Retina (tissue), 1 donor: ENCODE measurements at regions not wholly inside any gene's neighbourhood (a gene's known extent, or its start where the extent isn't known, plus 50 kb on each side); places are given as distances from the start of the nearest gene placed in this dataset.

Source experiments
- DNase-seq: peaks from one replicate; pipeline ENCODE4 v3.0.0-alpha.2; 2016

DNA sequence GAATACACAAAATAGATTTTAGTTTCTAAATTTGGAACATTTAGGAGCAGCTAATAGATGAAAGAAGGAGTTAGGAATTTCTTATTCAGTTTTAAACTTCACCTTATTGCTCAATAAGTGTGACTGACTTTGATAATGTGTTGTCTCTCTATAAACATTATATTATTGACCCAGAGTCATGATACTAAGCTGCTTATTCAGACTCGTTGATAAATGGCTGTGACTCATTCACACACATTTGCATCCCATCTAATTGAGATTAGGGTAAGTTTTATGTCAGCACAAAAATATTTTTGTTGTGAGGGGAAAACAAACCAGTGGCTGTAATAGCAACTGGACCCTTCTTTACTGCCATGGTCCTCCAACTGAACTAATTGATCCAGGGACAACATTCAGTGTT, 137.6 kb downstream of the GOLIM4 start:
- DNase-seq: no peak

GRCh38 chr3:167952969-167953368, 142.8 kb downstream of the GOLIM4 start:
- DNase-seq: no peak

DNA sequence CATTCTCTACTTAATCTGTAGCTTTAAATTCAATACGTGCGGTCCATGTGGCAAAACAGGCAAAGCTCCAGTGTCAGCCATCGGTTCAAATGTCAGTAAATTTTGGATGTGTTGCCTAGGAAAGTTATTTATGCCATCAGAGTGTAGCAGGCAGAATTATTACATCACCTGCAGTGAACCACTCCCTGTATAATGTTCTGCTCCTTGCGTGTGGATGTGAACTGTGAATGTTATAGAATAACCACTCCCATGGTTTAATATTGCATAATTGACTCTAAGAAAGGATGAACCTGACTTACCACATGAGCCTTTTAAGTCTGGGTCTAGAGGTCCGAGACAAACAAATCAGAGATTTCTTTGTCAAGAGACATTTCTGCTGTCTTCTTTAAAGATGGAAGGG, 145.5 kb downstream of the GOLIM4 start:
- DNase-seq: no peak

GRCh38 chr3:167941234-167941995, 154.3 kb downstream of the GOLIM4 start:
- no peak for DNase-seq

DNA sequence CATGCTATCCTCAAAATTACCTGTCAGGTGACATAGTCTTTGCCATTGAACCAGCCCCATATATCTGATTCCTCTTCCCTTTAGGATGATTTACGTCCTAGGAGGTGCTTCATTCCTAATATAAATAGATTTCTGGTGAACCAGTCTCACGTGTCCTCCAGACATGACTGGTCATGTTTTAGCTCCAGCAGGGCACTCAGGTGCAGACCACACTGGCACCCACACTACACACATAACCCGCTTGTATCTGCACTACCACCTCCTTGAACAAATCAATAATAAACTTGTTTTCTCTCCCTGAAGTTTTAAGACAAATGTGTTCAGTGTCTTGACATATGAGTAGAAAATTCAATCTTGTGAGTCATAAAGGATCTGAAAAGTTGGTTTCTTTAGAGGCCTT, 155.5 kb downstream of the GOLIM4 start:
- DNase-seq: no peak

DNA sequence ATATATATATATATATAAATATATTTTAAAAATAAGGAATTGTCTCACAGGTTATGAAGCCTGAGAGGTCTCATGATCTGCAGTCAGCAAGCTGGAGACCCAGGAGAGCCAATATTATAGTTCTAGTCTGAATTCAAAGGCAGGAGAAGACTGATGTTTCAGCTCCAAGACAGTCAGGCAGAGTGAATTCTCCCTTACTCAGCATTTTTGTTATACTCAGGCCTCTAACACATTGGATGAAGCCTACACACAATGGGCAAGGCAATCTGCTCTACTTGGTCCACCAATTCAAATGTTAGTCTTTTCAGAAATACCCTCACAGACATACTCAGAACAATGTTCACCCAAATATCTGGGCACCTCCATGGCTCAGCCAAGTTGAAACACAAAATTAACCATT, 157.2 kb downstream of the GOLIM4 start:
- no peak for DNase-seq

DNA sequence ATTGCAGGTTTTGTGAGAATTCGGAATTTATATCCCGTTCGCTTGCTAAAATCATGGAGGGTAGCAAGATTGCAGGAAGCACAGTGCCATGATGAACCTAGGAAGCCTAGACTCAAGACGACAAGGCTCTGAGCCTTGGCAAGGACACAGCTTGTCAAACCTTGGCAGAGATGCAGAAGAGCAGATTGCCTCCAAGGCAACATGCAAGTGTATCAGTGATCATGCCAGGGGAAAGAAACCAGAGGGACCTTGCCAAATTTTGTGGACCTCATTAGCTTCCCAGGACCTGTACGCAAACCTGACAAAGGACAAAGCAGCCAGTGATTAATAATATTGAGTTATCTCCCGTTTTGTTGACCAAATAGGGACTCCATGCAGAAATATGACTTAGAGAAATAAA, 159.7 kb downstream of the GOLIM4 start:
- DNase-seq: no peak

GRCh38 chr3:167930453-167930852, 165.3 kb downstream of the GOLIM4 start:
- DNase-seq: no peak

DNA sequence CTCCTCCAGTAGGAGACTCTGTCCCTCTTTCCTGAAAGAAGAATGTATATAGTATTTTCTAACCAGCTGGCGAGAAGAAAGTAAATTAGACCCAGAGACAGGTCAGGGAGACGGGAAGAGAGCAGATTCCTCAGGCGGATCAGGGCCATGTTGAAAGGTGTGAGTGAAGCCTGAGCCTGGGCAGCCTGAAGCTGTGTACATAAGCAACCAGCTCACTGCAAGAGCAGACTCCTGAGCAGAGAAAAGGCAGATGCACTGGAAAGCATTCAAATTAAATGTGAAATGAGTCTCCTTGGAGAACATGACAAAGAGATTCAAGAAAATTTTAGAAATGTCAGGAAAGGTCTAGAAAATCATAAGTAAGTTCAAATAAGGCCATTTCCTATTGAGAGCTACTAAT, 165.8 kb downstream of the GOLIM4 start:
- DNase-seq: no peak

- DNase-seq: no peak
These were observed 167.3 kb downstream of the GOLIM4 start for GRCh38 chr3:167928381-167928780.

DNA sequence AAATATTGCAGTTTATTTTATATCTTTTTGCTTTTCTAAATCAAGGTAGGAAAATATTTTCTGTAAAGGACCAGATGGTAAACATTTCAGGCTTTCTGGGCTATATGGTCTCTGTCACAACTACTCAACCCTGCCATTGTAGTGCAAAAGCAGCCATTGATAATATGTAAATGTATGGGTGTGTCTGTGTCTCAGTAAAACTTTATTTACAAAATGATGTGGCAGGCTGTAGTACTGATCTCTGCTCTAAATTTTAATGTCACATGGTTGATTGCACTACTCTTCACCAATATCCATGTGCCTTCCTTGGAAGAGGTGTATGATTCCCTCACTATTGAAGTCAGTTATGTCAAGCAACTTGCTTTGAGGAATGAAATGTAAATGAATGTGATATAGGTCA, 175.0 kb downstream of the GOLIM4 start:
- no peak for DNase-seq

- DNase-seq: no peak
These were observed 176.1 kb downstream of the GOLIM4 start for GRCh38 chr3:167919590-167919989.

- DNase-seq: no peak
These were observed 177.0 kb downstream of the GOLIM4 start for GRCh38 chr3:167918686-167919085.

DNA sequence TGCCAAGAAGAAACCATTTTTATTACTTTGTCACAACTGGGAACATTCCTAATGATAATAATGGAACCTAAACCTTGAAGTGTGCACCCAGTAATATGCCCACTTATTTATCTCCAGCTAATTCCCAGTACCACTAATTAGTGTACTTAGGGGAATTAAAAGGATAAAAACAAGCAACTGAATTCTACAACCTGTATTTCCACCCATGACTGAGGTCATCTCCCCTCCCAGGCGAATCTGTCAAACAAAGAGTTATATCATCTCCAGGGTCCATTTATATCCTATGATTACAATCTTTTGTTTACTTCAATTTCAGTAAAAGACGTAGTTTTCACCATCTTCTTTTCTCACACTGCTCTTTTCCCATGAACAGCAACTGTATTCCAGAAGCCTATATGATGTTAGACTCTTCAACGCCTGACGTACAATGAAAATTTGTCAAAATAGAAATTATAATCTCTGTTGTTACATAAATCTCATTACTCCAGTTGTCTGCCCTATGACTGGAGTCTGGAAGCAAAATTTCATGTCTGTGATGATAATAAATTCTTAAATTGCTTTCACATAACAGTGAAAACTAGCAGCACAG, 177.6 kb downstream of the GOLIM4 start:
- no peak for DNase-seq

GRCh38 chr3:167913219-167913835, 177.8 kb downstream of the SERPINI1 start:
- no peak for DNase-seq

GRCh38 chr3:167909952-167910351, 174.4 kb downstream of the SERPINI1 start:
- no peak for DNase-seq

GRCh38 chr3:167909504-167909896, 174.0 kb downstream of the SERPINI1 start:
- no peak for DNase-seq

GRCh38 chr3:167908746-167909503, 173.4 kb downstream of the SERPINI1 start:
- no peak for DNase-seq

DNA sequence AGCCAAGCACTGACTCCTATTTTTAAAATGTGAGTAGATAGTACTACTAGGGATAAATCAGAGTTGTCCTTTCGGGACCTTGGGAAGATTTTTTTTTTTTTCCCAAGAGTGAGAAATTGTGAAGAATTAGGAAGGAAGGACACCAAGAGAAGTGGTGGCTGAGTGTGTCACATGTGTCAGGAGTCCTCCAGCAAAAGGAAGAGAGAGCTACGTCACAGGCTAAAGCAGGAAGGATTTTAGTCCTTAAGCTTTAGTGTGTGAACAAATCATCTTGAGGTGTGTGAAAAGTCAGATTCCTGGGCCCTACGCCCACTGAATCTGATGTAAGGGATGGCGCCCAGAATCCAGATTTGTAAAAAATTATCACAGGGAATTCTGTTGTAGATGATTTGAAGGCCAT, 172.7 kb downstream of the SERPINI1 start:
- no peak for DNase-seq

- no peak for DNase-seq
These were observed 165.6 kb downstream of the SERPINI1 start for GRCh38 chr3:167901138-167901537.

- DNase-seq: no peak
These were observed 163.6 kb downstream of the SERPINI1 start for GRCh38 chr3:167899093-167899492.

GRCh38 chr3:167898091-167898490, 162.6 kb downstream of the SERPINI1 start:
- DNase-seq: no peak

DNA sequence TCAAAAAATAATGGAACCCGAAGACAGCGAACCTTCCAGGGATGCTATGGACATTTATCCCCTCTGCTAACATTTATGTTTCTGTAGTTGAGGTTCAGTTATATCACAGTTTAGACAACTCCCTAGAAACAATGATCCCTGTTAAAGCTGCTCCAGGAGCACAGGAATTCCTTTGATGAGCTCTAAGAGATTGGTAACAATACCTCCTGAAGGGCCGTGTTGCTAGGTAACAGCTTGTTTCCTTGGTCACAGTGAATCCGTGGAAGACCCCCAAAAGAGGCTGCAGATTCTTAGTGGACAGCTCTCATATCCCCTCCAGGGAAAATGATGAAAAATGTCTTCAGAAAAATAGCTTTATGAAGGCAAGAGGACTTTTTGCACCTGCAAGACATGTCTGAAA, 160.2 kb downstream of the SERPINI1 start:
- DNase-seq: no peak

DNA sequence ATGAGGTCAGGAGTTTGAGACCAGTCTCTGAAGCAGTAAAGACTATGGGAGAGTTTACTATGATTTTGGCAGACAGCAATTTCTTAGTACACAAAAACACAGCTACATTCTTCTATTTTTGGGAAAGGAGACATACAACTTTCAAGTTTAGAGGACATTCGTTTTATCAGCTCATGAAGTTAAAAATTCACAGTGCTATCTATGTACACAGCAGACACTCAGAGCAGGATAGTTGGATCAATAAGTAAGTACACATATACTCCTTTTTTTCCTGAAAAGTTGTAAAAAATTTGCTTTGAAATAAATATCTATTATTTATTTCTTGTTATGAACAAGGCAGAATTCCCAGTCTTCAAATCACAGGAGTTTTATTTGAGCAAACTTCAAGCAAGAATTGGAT, 159.7 kb downstream of the SERPINI1 start:
- DNase-seq: no peak
